GM18867 (cell line): ENCODE measurements at regions not wholly inside any gene's neighbourhood (a gene's known extent, or its start where the extent isn't known, plus 50 kb on each side); places are given as distances from the start of the nearest gene placed in this dataset.
"Not testable (repeated sequence)": the region's sequence is repeated elsewhere in the genome, so short reads cannot be mapped to it uniquely, and the experiment has no call there.

Experiments used
- ATAC-seq: cut with Tn5 transposase; IDR thresholded peaks from one replicate; pipeline ENCODE4 v1.9.1; 2021; ENCODE audit warnings: mild to moderate bottlenecking, moderate library complexity; ENCODE audit not compliant: unreplicated experiment

- no peak for ATAC-seq
Measured at GRCh38 chr18:1468550-1468949, 563.9 kb downstream of the ADCYAP1 start.

GRCh38 chr18:1475867-1476266 is 571.2 kb downstream of the ADCYAP1 start:
- no peak for ATAC-seq

- ATAC-seq: no peak
Measured at GRCh38 chr18:1480309-1480708, 575.6 kb downstream of the ADCYAP1 start.

GRCh38 chr18:1481577-1481976 is 576.9 kb downstream of the ADCYAP1 start:
- ATAC-seq: no peak

GRCh38 chr18:1483385-1483784 is 578.7 kb downstream of the ADCYAP1 start:
- no peak for ATAC-seq

GRCh38 chr18:1487457-1487856 is 582.8 kb downstream of the ADCYAP1 start:
- ATAC-seq: no peak

GRCh38 chr18:1488394-1488793 is 583.7 kb downstream of the ADCYAP1 start:
- ATAC-seq: no peak

GRCh38 chr18:1488957-1489356 is 584.3 kb downstream of the ADCYAP1 start:
- ATAC-seq: no peak

GRCh38 chr18:1495387-1495786 is 590.7 kb downstream of the ADCYAP1 start:
- ATAC-seq: no peak

GRCh38 chr18:1496096-1496495 is 591.4 kb downstream of the ADCYAP1 start:
- ATAC-seq: no peak

GRCh38 chr18:1498216-1498615 is 593.5 kb downstream of the ADCYAP1 start:
- ATAC-seq: no peak

- ATAC-seq: no peak
Measured at GRCh38 chr18:1499265-1499664, 594.6 kb downstream of the ADCYAP1 start.

GRCh38 chr18:1503847-1504246 is 599.2 kb downstream of the ADCYAP1 start:
- no peak for ATAC-seq

- no peak for ATAC-seq
Measured at GRCh38 chr18:1505856-1506255, 601.2 kb downstream of the ADCYAP1 start.

- ATAC-seq: no peak
Measured at GRCh38 chr18:1510542-1511179, 606.0 kb downstream of the ADCYAP1 start.

- ATAC-seq: no peak
Measured at GRCh38 chr18:1511619-1512311, 607.1 kb downstream of the ADCYAP1 start.

GRCh38 chr18:1513519-1513918 is 608.8 kb downstream of the ADCYAP1 start:
- no peak for ATAC-seq

- not testable (repeated sequence) for ATAC-seq
Measured at GRCh38 chr18:1521588-1522248, 617.0 kb downstream of the ADCYAP1 start.

GRCh38 chr18:1522249-1522615 is 617.6 kb downstream of the ADCYAP1 start:
- ATAC-seq: no peak

- no peak for ATAC-seq
Measured at GRCh38 chr18:1526991-1527390, 622.3 kb downstream of the ADCYAP1 start.

- ATAC-seq: no peak
Measured at GRCh38 chr18:1527805-1528204, 623.1 kb downstream of the ADCYAP1 start.

GRCh38 chr18:1528447-1528846 is 623.8 kb downstream of the ADCYAP1 start:
- no peak for ATAC-seq
